Hepatocyte (in vitro differentiated cells): ENCODE measurements at regions not wholly inside any gene's neighbourhood (a gene's known extent, or its start where the extent isn't known, plus 50 kb on each side); places are given as distances from the start of the nearest gene placed in this dataset.

Experiments used
- CTCF ChIP-seq: fragments of 200-600 bp; sonication (generic); IDR thresholded peaks from 2 replicates; pipeline ENCODE4 v1.5.1; 2016; ENCODE audit warnings: antibody characterized with exemption, mild to moderate bottlenecking; ENCODE audit not compliant: poor library complexity
- EZH2 ChIP-seq: fragments of 200-600 bp; sonication (generic); IDR thresholded peaks from 2 replicates; pipeline ENCODE4 v1.6.1; 2016; ENCODE audit warnings: antibody characterized with exemption, mild to moderate bottlenecking, borderline replicate concordance
- EZH2phosphoT487 ChIP-seq: fragments of 200-600 bp; sonication (generic); IDR thresholded peaks from one replicate; pipeline ENCODE4 v1.6.1; 2018; ENCODE audit warnings: antibody characterized with exemption, mild to moderate bottlenecking, low read depth, moderate library complexity; ENCODE audit not compliant: unreplicated experiment, severe bottlenecking

DNA sequence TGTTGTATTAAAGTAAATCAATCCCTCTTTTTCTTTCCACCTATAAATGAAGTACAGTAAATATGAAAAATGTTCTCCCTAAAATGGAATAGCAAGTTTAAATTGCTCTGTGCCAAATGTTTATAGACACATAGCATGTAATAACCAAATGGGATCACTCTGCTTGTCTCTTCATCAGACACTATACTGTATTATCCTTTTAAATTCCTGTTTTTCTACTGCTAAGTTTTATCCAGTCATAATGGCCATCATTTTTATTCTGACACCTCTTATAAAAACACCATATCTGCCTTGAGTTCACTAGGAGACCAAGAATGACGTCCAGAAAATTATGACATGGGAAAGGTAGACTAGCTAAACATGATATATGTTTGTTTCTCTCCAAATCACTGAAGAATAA is 252.8 kb downstream of the CAAP1 start:
- TF ChIP-seq CTCF: no peak
- TF ChIP-seq EZH2: no peak
- no peak for TF ChIP-seq EZH2phosphoT487
